C4-2B (cell line): ENCODE measurements at regions not wholly inside any gene's neighbourhood (a gene's known extent, or its start where the extent isn't known, plus 50 kb on each side); places are given as distances from the start of the nearest gene placed in this dataset.
"Not testable (repeated sequence)": the region's sequence is repeated elsewhere in the genome, so short reads cannot be mapped to it uniquely, and the experiment has no call there.

Experiments
- H3K27ac ChIP-seq: fragments of 450-650 bp; 2 replicates; pipeline ENCODE4 v1.5.1; 2017
- ZFX ChIP-seq: fragments of 450-650 bp; IDR thresholded peaks from 2 replicates; pipeline ENCODE4 v1.6.1; 2017
- TF ChIP-seq, protein P1 (sequence below): fragments of 450-650 bp; conservative IDR thresholded peaks from 2 replicates; pipeline ENCODE4 v1.5.1; 2017; ENCODE audit warnings: mild to moderate bottlenecking

- TF ChIP-seq, protein P1, sequence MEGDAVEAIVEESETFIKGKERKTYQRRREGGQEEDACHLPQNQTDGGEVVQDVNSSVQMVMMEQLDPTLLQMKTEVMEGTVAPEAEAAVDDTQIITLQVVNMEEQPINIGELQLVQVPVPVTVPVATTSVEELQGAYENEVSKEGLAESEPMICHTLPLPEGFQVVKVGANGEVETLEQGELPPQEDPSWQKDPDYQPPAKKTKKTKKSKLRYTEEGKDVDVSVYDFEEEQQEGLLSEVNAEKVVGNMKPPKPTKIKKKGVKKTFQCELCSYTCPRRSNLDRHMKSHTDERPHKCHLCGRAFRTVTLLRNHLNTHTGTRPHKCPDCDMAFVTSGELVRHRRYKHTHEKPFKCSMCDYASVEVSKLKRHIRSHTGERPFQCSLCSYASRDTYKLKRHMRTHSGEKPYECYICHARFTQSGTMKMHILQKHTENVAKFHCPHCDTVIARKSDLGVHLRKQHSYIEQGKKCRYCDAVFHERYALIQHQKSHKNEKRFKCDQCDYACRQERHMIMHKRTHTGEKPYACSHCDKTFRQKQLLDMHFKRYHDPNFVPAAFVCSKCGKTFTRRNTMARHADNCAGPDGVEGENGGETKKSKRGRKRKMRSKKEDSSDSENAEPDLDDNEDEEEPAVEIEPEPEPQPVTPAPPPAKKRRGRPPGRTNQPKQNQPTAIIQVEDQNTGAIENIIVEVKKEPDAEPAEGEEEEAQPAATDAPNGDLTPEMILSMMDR = no peak
- no peak for TF ChIP-seq ZFX
- no peak overlapping the region for H3K27ac ChIP-seq
Measured at GRCh38 chr2:8121022-8121825, 560.6 kb upstream of the ID2 start.

DNA sequence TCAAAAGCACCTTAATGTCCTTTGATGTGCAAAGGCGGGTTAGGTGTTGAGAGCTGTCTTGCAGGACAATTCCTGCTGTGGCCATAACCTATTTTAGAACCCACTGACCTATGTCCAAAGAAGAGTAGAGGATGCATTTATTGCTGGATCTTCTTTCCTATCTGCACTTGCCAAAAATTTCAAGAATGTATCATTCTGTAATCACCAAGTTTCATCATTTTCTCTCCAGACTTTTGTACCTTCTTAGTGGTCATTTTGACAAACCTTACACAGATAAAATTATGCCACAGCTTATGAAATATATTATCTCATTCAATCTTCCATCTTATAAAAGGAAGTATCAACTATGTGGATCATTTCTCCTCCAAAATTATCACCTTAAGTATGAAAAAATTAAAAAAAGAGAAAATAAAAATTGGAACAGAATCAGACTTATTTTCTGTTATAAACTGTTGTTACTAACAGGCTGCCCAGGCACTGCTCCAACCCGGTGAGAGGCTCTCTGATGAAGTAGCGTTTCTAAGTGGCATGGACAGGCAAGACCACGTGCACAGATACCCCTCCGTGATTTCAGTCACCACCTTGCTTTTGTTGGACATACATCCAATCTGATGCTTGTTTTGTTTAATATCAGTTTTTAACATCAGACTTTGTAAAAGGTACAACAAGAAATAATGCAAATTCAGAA, 559.9 kb upstream of the ID2 start:
- no peak for TF ChIP-seq ZFX
- TF ChIP-seq, protein P1 = no peak
- no peak overlapping the region for H3K27ac ChIP-seq

- H3K27ac ChIP-seq = no peak overlapping the region
- no peak for TF ChIP-seq ZFX
- TF ChIP-seq, protein P1 = no peak
Measured at GRCh38 chr2:8122520-8122919, 559.3 kb upstream of the ID2 start.

- TF ChIP-seq ZFX = no peak
- TF ChIP-seq, protein P1 = no peak
- no peak overlapping the region for H3K27ac ChIP-seq
Measured at GRCh38 chr2:8123464-8123863, 558.4 kb upstream of the ID2 start.

DNA sequence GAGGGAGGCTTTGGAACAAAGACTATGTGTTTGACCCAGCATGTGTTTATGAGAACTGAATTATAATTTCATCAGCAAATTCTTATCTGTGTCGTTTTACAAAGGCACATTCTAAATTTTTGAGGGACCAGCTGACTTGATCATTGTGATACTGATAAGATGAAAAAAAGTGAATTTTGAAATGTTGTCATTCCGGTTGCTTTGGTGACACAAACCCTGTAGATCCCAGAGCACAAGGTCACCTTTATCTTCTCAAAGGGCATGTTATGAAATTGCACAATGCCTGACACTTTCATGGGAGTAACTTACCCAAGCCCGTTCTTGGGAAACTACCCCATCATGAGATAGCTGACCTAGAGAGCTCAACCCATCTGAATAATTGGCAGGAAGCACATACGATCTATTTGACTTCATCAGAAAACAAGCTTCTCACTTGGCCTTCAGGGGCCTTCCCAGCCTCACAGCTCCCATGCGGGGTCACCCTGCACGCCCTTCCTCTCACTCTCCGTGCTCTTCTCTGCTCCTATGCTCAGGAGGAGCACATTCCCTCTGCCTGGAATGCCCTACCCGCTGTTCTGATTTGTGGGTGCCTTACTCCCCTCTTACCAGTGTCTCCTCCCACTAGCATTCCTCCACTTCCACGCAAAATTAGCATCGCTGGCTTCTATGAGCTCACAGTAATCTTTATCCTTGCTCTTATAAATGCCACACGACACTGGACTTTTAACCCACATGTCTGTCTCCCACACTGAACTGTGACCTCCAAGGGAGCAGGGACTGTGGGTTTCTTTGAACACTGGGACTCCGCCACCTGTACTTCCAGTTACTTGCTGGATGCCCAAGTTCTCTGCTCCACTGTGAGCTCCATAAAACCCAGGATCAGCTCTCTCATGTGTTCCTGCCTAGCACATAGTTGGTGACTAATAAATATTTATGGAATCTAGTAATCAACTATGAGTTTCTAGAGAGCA, 555.8 kb upstream of the ID2 start:
- no peak overlapping the region for H3K27ac ChIP-seq
- TF ChIP-seq, protein P1 = no peak
- TF ChIP-seq ZFX = no peak

- no peak overlapping the region for H3K27ac ChIP-seq
Measured at GRCh38 chr2:8126783-8127182, 555.1 kb upstream of the ID2 start.

DNA sequence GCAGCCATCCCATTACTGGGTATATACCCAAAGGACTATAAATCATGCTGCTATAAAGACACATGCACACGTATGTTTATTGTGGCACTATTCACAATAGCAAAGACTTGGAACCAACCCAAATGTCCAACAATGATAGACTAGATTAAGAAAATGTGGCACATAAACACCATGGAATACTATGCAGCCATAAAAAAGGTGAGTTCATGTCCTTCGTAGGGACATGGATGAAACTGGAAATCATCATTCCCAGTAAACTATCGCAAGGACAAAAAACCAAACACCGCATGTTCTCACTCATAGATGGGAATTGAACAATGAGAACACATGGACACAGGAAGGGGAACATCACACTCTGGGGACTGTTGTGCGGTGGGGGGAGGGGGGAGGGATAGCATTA, 550.4 kb upstream of the ID2 start:
- not testable (repeated sequence) for H3K27ac ChIP-seq

More at GRCh38 chr2:8126783-8127182, 555.1 kb upstream of the ID2 start:
- no peak for TF ChIP-seq ZFX
- TF ChIP-seq, protein P1 = no peak
